Uterus (tissue), 3 donors: ENCODE measurements at regions not wholly inside any gene's neighbourhood (a gene's known extent, or its start where the extent isn't known, plus 50 kb on each side); places are given as distances from the start of the nearest gene placed in this dataset. TPM values are rescaled to one million over a fixed set of nuclear protein-coding genes. Genes with fewer than 3 reads are reported as not detected.

Experiments
- DNase-seq, 2 donors: peaks; one replicate each; pipeline ENCODE4 v3.0.0-alpha.2; 2019 to 2020
- H3K27ac ChIP-seq, 2 donors: fragments of 200-600 bp; sonication (generic); 1 replicate in 1 of 2; 2 replicates in 1 of 2; pipeline ENCODE4 v1.5.1; 2016 to 2018
- H3K27me3 ChIP-seq, 2 donors: fragments of 200-600 bp; sonication (generic); one replicate each; pipeline ENCODE4 v1.5.1; 2018 to 2019; ENCODE audit warnings: control low read depth in 1 of 2
- H3K36me3 ChIP-seq, 2 donors: fragments of 200-600 bp; sonication (generic); one replicate each; pipeline ENCODE4 v1.5.1; 2019; ENCODE audit warnings: control low read depth in 1 of 2
- H3K4me1 ChIP-seq, 2 donors: fragments of 200-600 bp; sonication (generic); one replicate each; pipeline ENCODE4 v1.5.1; 2018 to 2019; ENCODE audit warnings: control low read depth in 1 of 2
- H3K4me3 ChIP-seq, 2 donors: fragments of 200-600 bp; sonication (generic); 1 replicate in 1 of 2; 2 replicates in 1 of 2; pipeline ENCODE4 v1.5.1; 2018 to 2019; ENCODE audit warnings: mild to moderate bottlenecking in 1 of 2
- H3K9me3 ChIP-seq, 2 donors: fragments of 200-600 bp; sonication (generic); one replicate each; pipeline ENCODE4 v1.5.1; 2019; ENCODE audit warnings: control low read depth in 1 of 2
- POLR2A ChIP-seq, 2 donors: fragments of 450-650 bp; IDR thresholded peaks; one replicate each; pipeline ENCODE4 v1.6.1; 2016; ENCODE audit warnings: antibody characterized with exemption in 2 of 2, mild to moderate bottlenecking in 1 of 2, moderate library complexity in 1 of 2
- intact Hi-C: fragments of 100-400 bp; cut with DNase I; formaldehyde crosslinking; loops from one replicate; pipeline ENCODE4 v1.15.1; 2023; ENCODE audit warnings: low total_unique reads
- small RNA-seq: library from RNA; depleted of rRNA; stranded (forward); fragments of <200 nt; gene quantifications from one replicate; pipeline ENCODE3, GENCODE V24; 2016
- TF ChIP-seq, protein P1 (sequence below), 4 experiments: fragments of 200-600 bp in 2 of 4; fragments of 450-650 bp in 2 of 4; sonication (generic) in 2 of 4; IDR thresholded peaks; one replicate each; pipeline ENCODE4 v1.5.1; 2016 to 2019; ENCODE audit warnings: antibody characterized with exemption in 4 of 4, mild to moderate bottlenecking in 2 of 4, moderate library complexity in 1 of 4
- donor health status: DM: yes; HTN: yes; CAD: no.

GRCh38 chr9:1962588-1963106, 52.5 kb upstream of the SMARCA2 start:
- Histone ChIP-seq H3K36me3 (no peaks in the 10 kb centered on the region), H3K4me3 (no peak overlapping the region), H3K27me3 (no peaks in the 10 kb centered on the region), H3K27ac (no peak overlapping the region), H3K4me1 (no peaks in the 10 kb centered on the region), H3K9me3 (no peaks in the 10 kb centered on the region)
- intact Hi-C loops: no loop called here
- DNase-seq: no peak
- TF ChIP-seq POLR2A (IDR thresholded peaks at IDR 0.05): no peak
- TF ChIP-seq, protein P1, sequence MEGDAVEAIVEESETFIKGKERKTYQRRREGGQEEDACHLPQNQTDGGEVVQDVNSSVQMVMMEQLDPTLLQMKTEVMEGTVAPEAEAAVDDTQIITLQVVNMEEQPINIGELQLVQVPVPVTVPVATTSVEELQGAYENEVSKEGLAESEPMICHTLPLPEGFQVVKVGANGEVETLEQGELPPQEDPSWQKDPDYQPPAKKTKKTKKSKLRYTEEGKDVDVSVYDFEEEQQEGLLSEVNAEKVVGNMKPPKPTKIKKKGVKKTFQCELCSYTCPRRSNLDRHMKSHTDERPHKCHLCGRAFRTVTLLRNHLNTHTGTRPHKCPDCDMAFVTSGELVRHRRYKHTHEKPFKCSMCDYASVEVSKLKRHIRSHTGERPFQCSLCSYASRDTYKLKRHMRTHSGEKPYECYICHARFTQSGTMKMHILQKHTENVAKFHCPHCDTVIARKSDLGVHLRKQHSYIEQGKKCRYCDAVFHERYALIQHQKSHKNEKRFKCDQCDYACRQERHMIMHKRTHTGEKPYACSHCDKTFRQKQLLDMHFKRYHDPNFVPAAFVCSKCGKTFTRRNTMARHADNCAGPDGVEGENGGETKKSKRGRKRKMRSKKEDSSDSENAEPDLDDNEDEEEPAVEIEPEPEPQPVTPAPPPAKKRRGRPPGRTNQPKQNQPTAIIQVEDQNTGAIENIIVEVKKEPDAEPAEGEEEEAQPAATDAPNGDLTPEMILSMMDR (IDR thresholded peaks at IDR 0.05): no peak

DNA sequence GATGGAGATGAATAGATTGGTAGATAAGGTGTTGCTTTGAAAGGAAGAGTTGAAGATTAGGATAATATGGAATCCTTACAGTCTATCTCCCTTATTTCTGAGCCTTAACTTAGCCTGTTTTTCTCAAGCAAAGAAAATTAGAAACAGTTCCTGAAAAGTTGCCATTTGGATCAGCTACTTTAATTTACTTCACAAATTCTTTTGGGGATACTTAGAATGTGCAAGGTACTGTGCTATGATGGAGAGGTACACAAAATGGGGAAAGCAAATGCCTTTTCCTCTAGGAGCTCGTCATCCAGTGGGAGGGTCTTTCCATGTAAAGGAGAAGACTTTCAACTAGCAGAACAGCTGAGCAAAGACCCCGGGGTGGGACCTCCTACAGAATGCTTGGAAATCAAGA, 51.1 kb upstream of the SMARCA2 start:
- H3K4me3 ChIP-seq: no peak overlapping the region
- no peak for DNase-seq
- no peaks in the 10 kb centered on the region for H3K27me3 ChIP-seq
- no peaks in the 10 kb centered on the region for H3K9me3 ChIP-seq
- no peaks in the 10 kb centered on the region for H3K4me1 ChIP-seq
- H3K27ac ChIP-seq: no peak overlapping the region
- intact Hi-C loops: no loop called here
- H3K36me3 ChIP-seq: no peaks in the 10 kb centered on the region
- no peak for TF ChIP-seq POLR2A (IDR thresholded peaks at IDR 0.05)
- TF ChIP-seq, protein P1 (IDR thresholded peaks at IDR 0.05): no peak

Small RNA genes in the stretch of these regions (small RNA-seq; reads per million reads assigned to genes)
- not detected for gene RNA5SP279
